ENCODE measurements at regions not wholly inside any gene's neighbourhood (a gene's known extent, or its start where the extent isn't known, plus 50 kb on each side); places are given as distances from the start of the nearest gene placed in this dataset.

DNA sequence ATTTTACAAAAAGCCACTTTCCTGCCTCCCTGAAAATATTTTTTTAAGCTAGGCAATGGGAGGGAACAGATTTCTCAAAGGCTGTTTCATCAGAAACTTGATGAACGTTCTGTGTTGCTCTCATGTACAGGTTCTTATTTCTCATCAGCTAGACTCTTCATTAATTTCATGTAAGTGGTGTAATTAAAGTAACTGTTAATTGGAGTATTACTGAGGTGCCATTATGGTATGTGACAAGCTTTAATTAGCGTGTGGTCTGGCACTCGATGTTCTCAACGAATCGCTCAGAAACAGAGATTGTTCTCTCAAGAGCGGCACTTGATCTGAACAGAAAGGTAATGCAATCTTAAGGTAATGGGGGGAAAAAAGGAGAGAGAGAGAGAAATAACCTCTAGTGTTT, 81.9 kb upstream of the MYCN start:
- no peak overlapping the region for H3K4me3 ChIP-seq
- no peaks in the 10 kb centered on the region for H3K36me3 ChIP-seq
- H3K9me3 ChIP-seq: no peaks in the 10 kb centered on the region
- DNase-seq: no peak
- H3K4me1 ChIP-seq: no peaks in the 10 kb centered on the region
- no peaks in the 10 kb centered on the region for H3K27me3 ChIP-seq
- 70 to 75% methylated on average over 6 of the region's 6 CpGs for WGBS, 2 donors
- no peak overlapping the region for H3K27ac ChIP-seq
- TF ChIP-seq POLR2AphosphoS5 (IDR thresholded peaks at IDR 0.05) (no peak), POLR2A (IDR thresholded peaks at IDR 0.05) (no peak), EP300 (IDR thresholded peaks at IDR 0.05) (no peak)
- TF ChIP-seq, protein P1, sequence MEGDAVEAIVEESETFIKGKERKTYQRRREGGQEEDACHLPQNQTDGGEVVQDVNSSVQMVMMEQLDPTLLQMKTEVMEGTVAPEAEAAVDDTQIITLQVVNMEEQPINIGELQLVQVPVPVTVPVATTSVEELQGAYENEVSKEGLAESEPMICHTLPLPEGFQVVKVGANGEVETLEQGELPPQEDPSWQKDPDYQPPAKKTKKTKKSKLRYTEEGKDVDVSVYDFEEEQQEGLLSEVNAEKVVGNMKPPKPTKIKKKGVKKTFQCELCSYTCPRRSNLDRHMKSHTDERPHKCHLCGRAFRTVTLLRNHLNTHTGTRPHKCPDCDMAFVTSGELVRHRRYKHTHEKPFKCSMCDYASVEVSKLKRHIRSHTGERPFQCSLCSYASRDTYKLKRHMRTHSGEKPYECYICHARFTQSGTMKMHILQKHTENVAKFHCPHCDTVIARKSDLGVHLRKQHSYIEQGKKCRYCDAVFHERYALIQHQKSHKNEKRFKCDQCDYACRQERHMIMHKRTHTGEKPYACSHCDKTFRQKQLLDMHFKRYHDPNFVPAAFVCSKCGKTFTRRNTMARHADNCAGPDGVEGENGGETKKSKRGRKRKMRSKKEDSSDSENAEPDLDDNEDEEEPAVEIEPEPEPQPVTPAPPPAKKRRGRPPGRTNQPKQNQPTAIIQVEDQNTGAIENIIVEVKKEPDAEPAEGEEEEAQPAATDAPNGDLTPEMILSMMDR (IDR thresholded peaks at IDR 0.05): no peak
- no peak for ATAC-seq (ENCODE audit: low FRiP score in 2 of 2)

DNA sequence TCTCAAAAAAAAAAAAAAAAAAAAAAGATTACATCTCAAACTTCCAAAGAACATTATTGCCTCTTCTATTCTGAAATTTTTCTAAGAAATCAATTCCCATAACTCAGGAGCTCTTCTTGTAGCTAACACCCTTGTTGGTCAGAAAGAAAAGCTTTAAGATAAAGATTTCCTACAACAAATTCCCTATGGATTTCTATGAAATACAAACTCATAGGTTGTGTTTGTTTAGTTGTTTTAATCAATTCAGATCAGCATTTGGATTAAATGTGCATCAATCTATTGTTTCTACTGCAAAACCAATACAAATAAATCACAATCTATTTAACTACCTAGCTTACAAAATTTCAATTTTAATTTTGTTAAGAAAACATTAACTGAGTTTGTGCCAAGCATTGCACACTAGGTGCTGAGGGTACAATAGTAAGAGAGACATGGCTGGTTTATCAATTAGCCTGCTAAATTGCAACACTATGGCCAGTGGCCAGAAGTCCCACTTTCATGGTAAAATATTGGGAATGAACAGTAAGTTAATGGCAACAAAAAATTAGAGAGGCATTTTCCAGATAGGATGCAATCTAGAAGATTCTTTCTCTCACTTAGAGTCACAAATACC, 80.2 kb upstream of the MYCN start:
- no peak overlapping the region for H3K27ac ChIP-seq
- no peaks in the 10 kb centered on the region for H3K9me3 ChIP-seq
- ATAC-seq (ENCODE audit: low FRiP score in 2 of 2) (no peak), DNase-seq (no peak)
- H3K27me3 ChIP-seq: no peaks in the 10 kb centered on the region
- no peaks in the 10 kb centered on the region for H3K36me3 ChIP-seq
- H3K4me3 ChIP-seq: no peak overlapping the region
- H3K4me1 ChIP-seq: no peaks in the 10 kb centered on the region
- no peak for TF ChIP-seq POLR2AphosphoS5 (IDR thresholded peaks at IDR 0.05)

DNA sequence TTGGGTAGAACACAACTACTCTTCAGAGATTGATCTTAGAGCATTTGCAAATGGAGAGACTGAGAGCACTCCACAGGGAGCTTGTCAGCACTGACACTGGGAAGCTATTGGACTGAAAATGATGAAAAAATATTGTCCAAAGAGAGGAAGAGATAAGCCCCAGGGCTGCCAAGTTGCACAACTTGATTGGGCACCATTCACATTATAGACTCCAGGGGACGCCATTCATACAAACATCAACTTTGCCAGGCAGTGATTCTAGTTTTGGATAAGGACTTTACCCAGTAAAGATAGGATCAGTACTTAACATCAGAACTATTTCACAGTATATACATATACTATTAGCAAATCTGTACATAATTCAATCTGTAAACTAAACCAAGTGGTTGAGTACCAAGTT, 79.6 kb upstream of the MYCN start:
- Histone ChIP-seq H3K27ac (no peak overlapping the region), H3K4me3 (no peak overlapping the region), H3K4me1 (no peaks in the 10 kb centered on the region), H3K9me3 (no peaks in the 10 kb centered on the region), H3K36me3 (no peaks in the 10 kb centered on the region), H3K27me3 (no peaks in the 10 kb centered on the region)
- DNase-seq: no peak
- no peak for ATAC-seq (ENCODE audit: low FRiP score in 2 of 2)
- TF ChIP-seq, protein P1 (IDR thresholded peaks at IDR 0.05): no peak
- TF ChIP-seq EP300 (IDR thresholded peaks at IDR 0.05) (no peak), POLR2AphosphoS5 (IDR thresholded peaks at IDR 0.05) (no peak), POLR2A (IDR thresholded peaks at IDR 0.05) (no peak)
- 80 to 81% methylated on average over 1 of the region's 1 CpG for WGBS, 2 donors

DNA sequence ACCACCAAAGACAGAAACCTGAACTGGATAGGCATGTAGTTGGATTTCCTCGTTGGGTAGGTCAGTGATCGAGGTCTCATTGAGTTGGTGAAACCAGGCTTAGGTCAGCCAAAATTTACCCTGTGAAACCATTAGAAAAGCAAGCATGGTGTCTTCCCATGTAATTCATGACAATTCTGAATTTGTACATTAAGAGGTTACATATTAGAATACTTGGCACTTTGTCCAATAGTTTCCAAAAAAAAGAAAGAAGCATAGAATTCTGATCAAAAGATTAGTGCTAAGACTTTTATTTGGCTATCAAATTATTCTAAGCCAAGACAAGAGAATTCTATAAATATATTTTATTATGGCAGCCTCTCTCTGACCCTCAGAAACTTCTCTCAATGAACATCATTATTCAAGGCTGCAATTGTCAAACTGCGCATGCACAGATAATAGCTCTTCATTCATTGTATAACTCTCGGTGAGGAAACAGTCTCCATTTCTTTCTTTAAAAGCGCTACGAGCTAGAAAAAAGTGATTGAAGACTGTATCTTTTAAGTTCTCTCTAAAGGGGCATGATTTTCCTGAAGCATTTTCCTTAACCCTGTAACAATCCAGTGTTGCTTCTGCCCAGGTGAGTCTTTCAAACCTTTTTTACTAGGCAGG, 79.1 kb upstream of the MYCN start:
- H3K27ac ChIP-seq: no peak overlapping the region
- H3K36me3 ChIP-seq: no peaks in the 10 kb centered on the region
- no peak for ATAC-seq (ENCODE audit: low FRiP score in 2 of 2)
- no peaks in the 10 kb centered on the region for H3K9me3 ChIP-seq
- H3K27me3 ChIP-seq: no peaks in the 10 kb centered on the region
- no peak for TF ChIP-seq EP300 (IDR thresholded peaks at IDR 0.05)
- no peak for DNase-seq
- WGBS, 2 donors: 88 to 89% methylated on average over 6 of the region's 6 CpGs
- no peaks in the 10 kb centered on the region for H3K4me1 ChIP-seq
- no peak overlapping the region for H3K4me3 ChIP-seq

DNA sequence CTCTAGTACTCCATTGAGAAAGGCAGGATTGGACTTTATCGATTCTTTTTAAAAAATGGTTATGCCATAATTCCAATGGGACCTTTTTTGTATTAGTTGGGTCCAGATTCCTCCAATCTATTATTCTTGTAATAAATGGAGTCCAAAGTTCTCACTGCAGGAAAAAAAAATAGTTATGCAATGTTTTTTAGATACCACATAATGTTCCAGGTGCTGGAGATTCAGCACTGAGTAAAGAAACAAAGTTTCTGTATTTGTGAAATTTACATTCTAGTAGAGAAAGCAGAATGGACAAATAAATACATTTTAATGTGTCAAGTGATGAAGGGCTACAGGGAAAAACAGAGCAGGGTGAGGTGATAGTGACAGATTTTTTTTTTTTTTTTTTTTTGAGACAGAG, 78.5 kb upstream of the MYCN start:
- H3K36me3 ChIP-seq: no peaks in the 10 kb centered on the region
- no peaks in the 10 kb centered on the region for H3K27me3 ChIP-seq
- DNase-seq: no peak
- no peak for ATAC-seq (ENCODE audit: low FRiP score in 2 of 2)
- TF ChIP-seq POLR2AphosphoS5 (IDR thresholded peaks at IDR 0.05) (no peak), EP300 (IDR thresholded peaks at IDR 0.05) (no peak), POLR2A (IDR thresholded peaks at IDR 0.05) (no peak)
- TF ChIP-seq, protein P1 (IDR thresholded peaks at IDR 0.05): no peak
- no peak overlapping the region for H3K4me3 ChIP-seq
- no peaks in the 10 kb centered on the region for H3K4me1 ChIP-seq
- H3K27ac ChIP-seq: no peak overlapping the region
- 94 to 97% methylated on average over 1 of the region's 1 CpG for WGBS, 2 donors
- no peaks in the 10 kb centered on the region for H3K9me3 ChIP-seq

DNA sequence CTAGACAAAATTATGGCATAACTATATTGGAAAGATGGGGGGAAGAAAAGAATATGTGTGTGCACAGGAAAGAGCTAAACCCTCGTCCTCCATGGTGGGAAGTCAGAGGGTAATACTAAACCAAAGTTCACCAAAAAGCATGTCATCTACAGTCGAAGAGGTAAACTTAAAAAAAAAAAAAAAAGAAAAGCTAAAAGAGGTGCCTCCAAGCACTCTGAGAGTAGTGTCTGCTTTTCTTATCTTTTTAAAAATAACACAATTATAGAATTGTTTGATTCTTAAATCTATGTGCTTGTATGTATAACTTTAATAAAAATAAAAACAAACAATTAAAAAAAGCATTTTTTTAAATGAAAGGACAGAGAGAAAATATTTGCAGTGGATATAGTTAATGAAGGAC, 77.3 kb upstream of the MYCN start:
- WGBS, 2 donors: 78 to 80% methylated on average over 2 of the region's 2 CpGs
- DNase-seq: no peak
- no peak overlapping the region for H3K27ac ChIP-seq

More for the DNA sequence above, 77.3 kb upstream of the MYCN start:
- no peaks in the 10 kb centered on the region for H3K36me3 ChIP-seq
- no peaks in the 10 kb centered on the region for H3K4me1 ChIP-seq
- H3K4me3 ChIP-seq: no peak overlapping the region
- ATAC-seq (ENCODE audit: low FRiP score in 2 of 2): no peak
- no peaks in the 10 kb centered on the region for H3K9me3 ChIP-seq
- H3K27me3 ChIP-seq: no peaks in the 10 kb centered on the region
- TF ChIP-seq EP300 (IDR thresholded peaks at IDR 0.05) (no peak), POLR2AphosphoS5 (IDR thresholded peaks at IDR 0.05) (no peak), POLR2A (IDR thresholded peaks at IDR 0.05) (no peak)
- TF ChIP-seq, protein P1 (IDR thresholded peaks at IDR 0.05): no peak
